GM21381 (cell line): ENCODE measurements at regions not wholly inside any gene's neighbourhood (a gene's known extent, or its start where the extent isn't known, plus 50 kb on each side); places are given as distances from the start of the nearest gene placed in this dataset.

ENCODE experiments used
- ATAC-seq: cut with Tn5 transposase; IDR thresholded peaks from one replicate; pipeline ENCODE4 v1.9.1; 2021; ENCODE audit warnings: mild to moderate bottlenecking, moderate library complexity; ENCODE audit not compliant: unreplicated experiment

DNA sequence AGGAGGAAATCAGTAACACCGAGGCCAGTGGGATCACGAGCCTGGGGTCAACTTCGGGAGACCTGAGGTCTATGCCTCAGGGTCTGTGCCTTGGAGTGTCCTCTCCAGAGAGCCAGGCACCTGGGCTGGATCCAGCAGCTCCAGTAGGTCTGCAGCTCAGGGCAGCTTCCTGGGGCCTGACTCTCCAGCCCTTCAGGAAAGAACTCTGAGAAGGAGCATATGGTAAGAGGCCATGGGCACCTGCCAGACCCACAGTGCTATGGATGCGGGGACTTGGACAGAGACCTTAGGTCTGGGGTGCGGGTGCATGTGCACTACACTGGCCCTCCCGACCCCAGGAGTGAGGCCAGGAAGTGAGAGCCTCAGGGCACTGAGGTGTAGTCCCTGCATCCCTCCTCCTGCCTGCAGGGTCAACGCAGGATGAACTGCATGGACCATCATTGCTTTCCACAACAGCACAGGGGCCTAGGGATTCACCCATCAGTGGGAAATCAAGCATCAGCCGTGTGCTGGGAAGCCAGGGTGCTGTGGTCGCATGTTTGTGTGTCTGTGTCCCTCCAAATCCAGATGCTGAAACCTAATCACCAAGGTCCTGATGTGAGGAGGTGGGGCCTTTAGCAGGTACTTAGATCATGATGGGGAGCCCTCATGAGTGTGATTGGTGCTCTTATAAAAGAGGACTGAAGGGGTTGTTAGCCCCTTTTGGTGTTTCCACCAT is 210.9 kb upstream of the CST7 start:
- ATAC-seq, result no peak

- no peak for ATAC-seq
Observed at GRCh38 chr20:24738981-24739633, 210.0 kb upstream of the CST7 start.

DNA sequence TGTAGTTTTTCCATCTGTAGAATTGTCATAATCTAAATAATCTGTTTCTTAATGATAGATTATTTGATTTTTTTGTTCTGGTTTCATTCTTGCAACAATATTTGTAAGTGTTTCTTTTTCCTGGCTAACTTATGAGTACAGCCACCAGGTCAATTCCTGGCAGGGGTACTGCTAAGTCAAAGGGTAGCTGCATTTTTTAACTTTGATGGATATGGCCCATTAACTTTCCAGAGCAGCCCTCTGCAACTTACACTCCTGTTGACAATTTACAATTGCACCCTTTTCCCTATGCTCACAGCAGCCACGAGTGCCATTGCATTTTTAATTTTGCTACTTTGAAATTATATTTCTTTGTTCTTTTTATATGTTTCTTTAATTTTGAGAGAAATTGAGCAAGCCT is 209.3 kb upstream of the CST7 start:
- ATAC-seq, result no peak

DNA sequence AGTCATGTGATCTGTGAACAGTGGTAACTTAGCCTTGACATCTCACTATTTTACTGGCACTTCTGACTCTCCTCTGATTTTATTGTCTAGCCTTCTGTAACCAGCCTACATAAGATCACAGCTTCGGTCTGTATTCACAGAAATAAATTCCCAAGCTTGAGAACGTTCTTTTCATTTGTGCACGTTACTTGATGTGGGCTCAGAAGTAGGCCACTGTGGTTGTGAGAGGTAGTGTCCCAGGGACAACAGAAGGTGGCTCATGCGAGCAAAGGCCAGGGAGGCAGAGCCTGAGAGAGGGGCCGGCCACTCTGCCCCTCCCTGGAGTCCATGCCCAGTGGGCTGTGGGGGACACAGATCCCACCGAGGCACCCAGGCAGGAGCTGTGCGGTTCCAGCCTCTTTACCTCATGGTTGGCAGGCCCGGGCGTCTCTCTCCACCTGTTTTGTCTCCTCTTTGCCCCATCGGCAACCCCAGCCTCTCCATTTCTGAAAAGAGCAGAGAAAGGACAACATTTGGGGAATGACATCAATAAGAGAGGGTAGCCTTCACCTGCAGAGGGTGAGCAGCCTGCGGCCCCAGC is 207.5 kb upstream of the CST7 start:
- ATAC-seq, result no peak

DNA sequence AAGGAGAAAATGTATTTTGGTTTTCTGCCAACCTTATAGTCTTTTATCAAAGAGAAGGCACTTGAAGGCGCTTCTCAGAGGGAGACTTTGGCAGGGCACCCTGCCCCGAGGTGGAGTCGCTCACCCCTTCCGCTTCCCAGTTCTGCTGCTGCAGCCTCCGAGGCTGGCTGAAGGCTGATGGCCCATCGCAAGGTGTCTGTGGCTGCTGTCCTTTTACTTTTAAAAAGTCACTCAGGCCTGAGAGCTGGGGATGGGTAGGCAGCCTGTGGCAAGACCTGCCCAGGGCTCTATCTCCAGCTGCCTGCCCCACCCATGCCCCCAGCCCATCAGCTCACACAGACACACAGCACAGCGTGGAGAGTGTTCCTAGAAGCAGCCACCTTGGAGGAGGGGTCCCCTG is 206.6 kb upstream of the CST7 start:
- ATAC-seq, result no peak

DNA sequence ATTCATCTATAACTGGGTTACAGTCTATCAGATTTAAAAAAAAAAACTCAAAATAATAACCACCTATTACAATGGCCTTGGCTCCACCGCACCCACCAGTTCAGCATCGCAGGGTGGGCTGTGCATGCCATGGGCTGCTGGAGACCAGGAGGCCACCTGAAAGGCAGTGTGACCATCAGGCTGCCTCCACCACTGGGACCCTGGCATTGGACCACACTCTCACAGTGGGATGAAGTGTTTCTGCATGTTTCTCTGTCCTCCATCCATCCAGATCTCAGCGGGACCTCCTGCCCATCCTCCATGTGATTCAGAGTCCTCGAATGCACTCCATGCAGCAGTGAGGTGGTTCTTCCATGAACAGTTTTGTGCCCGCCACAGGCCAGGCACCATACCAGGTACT is 206.1 kb upstream of the CST7 start:
- no peak for ATAC-seq

DNA sequence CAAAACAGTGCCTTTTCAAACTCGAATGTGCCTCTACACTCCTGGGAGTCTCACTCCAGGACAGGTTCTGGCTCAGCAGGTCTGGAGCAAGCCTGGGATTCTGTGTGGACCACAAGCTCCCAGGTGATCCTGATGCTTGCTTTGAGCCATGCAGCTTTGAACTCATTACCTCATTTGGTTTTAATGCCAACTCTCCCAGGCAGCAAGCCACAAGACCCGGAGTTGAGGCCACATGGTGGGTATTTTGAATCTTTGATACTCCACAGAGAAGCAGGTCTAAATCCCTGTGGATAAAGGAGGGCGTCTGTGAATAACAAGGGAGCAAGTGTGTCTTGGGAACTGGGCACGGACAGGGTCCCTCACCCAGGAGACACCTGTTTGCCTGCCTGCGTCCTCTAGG is 205.4 kb upstream of the CST7 start:
- no peak for ATAC-seq

GRCh38 chr20:24744747-24745146 is 204.3 kb upstream of the CST7 start:
- no peak for ATAC-seq

- ATAC-seq, result no peak
Observed at GRCh38 chr20:24745206-24745605, 203.9 kb upstream of the CST7 start.

DNA sequence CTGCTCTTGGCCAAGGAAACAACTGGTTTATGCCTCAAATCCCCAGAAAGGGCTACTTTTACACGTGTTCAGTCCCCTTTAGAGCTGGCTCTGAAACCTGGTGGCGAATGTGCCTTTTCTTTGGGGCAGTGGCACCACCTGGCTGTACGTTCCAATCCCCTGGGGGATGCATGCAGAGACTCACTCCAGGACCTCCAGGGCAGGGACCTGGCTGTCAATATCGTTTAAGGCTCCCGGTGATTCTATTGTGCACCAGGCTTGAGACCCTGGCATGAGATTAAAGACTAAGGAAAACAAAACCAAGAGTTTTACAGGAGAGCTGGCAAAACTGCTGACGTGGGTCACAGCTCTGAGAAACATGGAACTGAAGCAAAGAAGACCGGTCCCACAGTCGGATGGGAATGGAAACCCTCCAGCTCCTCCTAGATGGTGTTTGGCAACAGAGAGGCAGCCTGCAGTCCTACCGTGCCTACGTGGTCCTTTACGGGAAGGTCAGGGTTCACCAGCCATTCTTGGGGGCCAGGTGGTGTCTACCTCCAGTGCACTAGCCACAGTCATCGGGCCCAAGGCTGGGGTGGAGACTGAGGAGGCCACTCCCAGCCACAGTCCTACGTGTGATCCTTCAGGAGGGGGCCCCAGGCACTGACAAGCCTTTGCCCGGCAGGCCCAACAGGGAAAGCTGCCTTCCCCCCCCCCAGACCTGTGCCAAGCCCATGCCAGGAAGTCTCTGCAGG is 203.3 kb upstream of the CST7 start:
- no peak for ATAC-seq

- no peak for ATAC-seq
Observed at GRCh38 chr20:24746351-24746685, 202.8 kb upstream of the CST7 start.

DNA sequence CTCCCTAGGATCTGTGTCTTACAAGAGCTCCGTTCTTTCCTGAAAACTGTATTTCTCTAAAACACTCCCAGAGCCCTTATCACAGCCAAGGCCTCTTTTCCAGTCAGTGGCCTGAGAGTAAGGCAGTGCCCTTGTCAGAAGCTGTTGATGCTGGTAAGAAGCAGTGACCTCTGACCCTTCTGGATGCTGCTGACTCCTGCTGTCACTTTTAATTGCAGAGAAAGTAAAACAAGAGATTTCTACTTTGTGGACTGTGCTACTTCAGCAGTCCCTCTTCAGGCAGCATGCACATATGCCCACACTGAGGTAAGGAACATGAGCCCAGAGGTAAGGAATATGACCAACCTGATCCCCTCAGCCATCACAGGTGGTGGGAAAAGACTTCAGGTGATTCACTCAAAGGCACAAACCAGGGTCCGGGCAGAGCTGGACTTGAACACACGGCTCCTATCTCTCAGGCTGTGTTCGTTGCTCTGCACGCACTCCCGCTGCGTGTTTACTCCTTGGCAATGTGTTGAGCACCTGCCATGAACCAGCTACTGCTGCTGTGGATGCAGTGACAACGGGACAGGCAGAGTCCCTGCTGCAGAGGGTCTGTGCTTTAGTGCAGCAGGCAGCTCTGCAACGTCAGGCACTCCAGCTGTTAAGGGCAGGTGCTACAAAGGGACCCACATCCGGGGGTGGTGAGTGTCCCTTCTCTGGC is 201.9 kb upstream of the CST7 start:
- no peak for ATAC-seq

- no peak for ATAC-seq
Observed at GRCh38 chr20:24747881-24748595, 201.0 kb upstream of the CST7 start.

- ATAC-seq, result no peak
Observed at GRCh38 chr20:24751551-24751950, 197.5 kb upstream of the CST7 start.

DNA sequence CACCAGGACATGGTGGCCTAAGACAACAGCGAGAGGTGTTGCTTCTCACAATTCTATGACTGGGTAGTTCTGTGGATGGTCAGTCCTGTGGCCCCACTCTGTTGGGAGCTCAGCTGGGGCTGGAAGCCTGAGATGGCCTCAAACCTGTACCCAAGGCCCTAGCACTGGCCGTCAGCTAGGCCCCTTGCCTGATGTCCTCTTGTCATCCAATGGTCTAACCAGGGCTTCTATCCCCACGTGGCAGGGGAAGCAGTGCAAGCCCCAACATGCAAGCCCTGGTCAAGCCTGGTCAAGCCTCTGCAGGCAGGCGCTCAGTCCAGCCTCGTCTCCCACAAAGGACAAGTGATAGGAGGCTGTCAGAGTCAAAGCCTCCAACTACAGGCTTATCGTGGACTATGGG is 196.5 kb upstream of the CST7 start:
- ATAC-seq, result no peak

DNA sequence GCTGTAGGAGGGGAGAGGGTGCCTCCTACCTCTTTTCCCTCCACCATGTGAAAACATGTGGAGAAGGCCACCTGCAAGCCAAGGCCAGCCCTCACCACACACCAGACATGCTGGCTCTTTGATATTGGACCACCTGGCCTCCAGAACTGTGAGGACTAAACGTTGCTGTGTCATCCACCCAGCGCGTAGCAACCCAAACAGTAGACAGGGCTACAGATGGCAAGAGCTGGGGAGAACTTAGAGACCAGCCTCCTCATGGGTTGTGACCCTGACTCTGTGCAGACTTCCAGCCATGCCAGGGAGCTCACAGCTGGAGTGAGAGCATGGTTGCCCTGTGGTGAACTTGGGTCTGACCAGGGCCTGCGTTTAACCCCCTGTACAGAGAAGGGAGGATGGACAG is 195.9 kb upstream of the CST7 start:
- no peak for ATAC-seq

GRCh38 chr20:24754691-24755090 is 194.4 kb upstream of the CST7 start:
- no peak for ATAC-seq

- ATAC-seq, result no peak
Observed at GRCh38 chr20:24755411-24755922, 193.6 kb upstream of the CST7 start.

GRCh38 chr20:24756292-24757025 is 192.6 kb upstream of the CST7 start:
- ATAC-seq, result no peak
